Neutrophil (primary cell): ENCODE measurements at regions not wholly inside any gene's neighbourhood (a gene's known extent, or its start where the extent isn't known, plus 50 kb on each side); places are given as distances from the start of the nearest gene placed in this dataset.

Experiments
- H3K27ac ChIP-seq: fragments of 200-600 bp; sonication (generic); 2 replicates; pipeline ENCODE4 v1.5.1; 2016; ENCODE audit warnings: mild to moderate bottlenecking, moderate library complexity
- H3K27me3 ChIP-seq: fragments of 200-600 bp; sonication (generic); 2 replicates; pipeline ENCODE4 v1.6.0; 2016; ENCODE audit warnings: mild to moderate bottlenecking
- H3K36me3 ChIP-seq: fragments of 200-600 bp; sonication (generic); 2 replicates; pipeline ENCODE4 v1.5.1; 2017
- H3K4me1 ChIP-seq, 2 experiments: fragments of 200-600 bp in 1 of 2; sonication (generic) in 1 of 2; 1 replicate in 1 of 2; 2 replicates in 1 of 2; pipeline versions ENCODE4 v1.5.1 to v1.6.1; 2013 to 2016; ENCODE audit warnings: low read depth in 1 of 2, low read length in 1 of 2, mild to moderate bottlenecking in 1 of 2, moderate library complexity in 1 of 2; ENCODE audit not compliant: control insufficient read depth in 1 of 2, insufficient read depth in 1 of 2
- H3K4me3 ChIP-seq, 2 experiments: fragments of 200-600 bp in 1 of 2; sonication (generic) in 1 of 2; 1 replicate in 1 of 2; 2 replicates in 1 of 2; pipeline ENCODE4 v1.5.1; 2013 to 2016; ENCODE audit warnings: low read depth in 1 of 2, low read length in 1 of 2, mild to moderate bottlenecking in 1 of 2, moderate library complexity in 1 of 2
- H3K9me3 ChIP-seq: fragments of 200-600 bp; sonication (generic); 2 replicates; pipeline ENCODE4 v1.5.1; 2016
- CTCF ChIP-seq: fragments of 200-600 bp; sonication (generic); IDR thresholded peaks from 2 replicates; pipeline ENCODE4 v1.5.1; 2016; ENCODE audit warnings: antibody characterized with exemption

- no peak overlapping the region for H3K27ac ChIP-seq
- TF ChIP-seq CTCF, result no peak
- no peaks in the 10 kb centered on the region for H3K4me1 ChIP-seq
- H3K27me3 ChIP-seq, result no peaks in the 10 kb centered on the region
- no peaks in the 10 kb centered on the region for H3K36me3 ChIP-seq
- no peak overlapping the region for H3K4me3 ChIP-seq
- no peaks in the 10 kb centered on the region for H3K9me3 ChIP-seq
These were observed 293.3 kb downstream of the TCF7L2 start for GRCh38 chr10:113243311-113243710.

GRCh38 chr10:113244750-113245149 is 294.7 kb downstream of the TCF7L2 start:
- Histone ChIP-seq H3K4me3 (no peak overlapping the region), H3K36me3 (no peaks in the 10 kb centered on the region), H3K9me3 (no peaks in the 10 kb centered on the region), H3K27ac (no peak overlapping the region), H3K4me1 (no peaks in the 10 kb centered on the region), H3K27me3 (no peaks in the 10 kb centered on the region)
- TF ChIP-seq CTCF, result no peak

GRCh38 chr10:113245286-113245685 is 295.2 kb downstream of the TCF7L2 start:
- H3K4me1 ChIP-seq, result no peaks in the 10 kb centered on the region
- no peaks in the 10 kb centered on the region for H3K9me3 ChIP-seq
- no peak for TF ChIP-seq CTCF
- no peaks in the 10 kb centered on the region for H3K36me3 ChIP-seq
- no peak overlapping the region for H3K4me3 ChIP-seq
- no peaks in the 10 kb centered on the region for H3K27me3 ChIP-seq
- H3K27ac ChIP-seq, result no peak overlapping the region

GRCh38 chr10:113247050-113247449 is 297.0 kb downstream of the TCF7L2 start:
- Histone ChIP-seq H3K27ac (no peak overlapping the region), H3K4me3 (no peak overlapping the region), H3K9me3 (no peaks in the 10 kb centered on the region), H3K36me3 (no peaks in the 10 kb centered on the region), H3K27me3 (no peaks in the 10 kb centered on the region), H3K4me1 (no peaks in the 10 kb centered on the region)
- TF ChIP-seq CTCF, result no peak

GRCh38 chr10:113252650-113253618 is 299.9 kb upstream of the HABP2 start:
- Histone ChIP-seq H3K9me3 (no peaks in the 10 kb centered on the region), H3K27ac (no peak overlapping the region), H3K27me3 (no peaks in the 10 kb centered on the region), H3K4me1 (no peaks in the 10 kb centered on the region), H3K36me3 (no peaks in the 10 kb centered on the region), H3K4me3 (no peak overlapping the region)
- TF ChIP-seq CTCF, result no peak
